Fibroblast of skin of right biceps (primary cell): ENCODE measurements at regions not wholly inside any gene's neighbourhood (a gene's known extent, or its start where the extent isn't known, plus 50 kb on each side); places are given as distances from the start of the nearest gene placed in this dataset.
"Not testable (repeated sequence)": the region's sequence is repeated elsewhere in the genome, so short reads cannot be mapped to it uniquely, and the experiment has no call there.

Experiments used
- DNase-seq: peaks from one replicate; pipeline ENCODE4 v3.0.0-alpha.2; 2013

DNA sequence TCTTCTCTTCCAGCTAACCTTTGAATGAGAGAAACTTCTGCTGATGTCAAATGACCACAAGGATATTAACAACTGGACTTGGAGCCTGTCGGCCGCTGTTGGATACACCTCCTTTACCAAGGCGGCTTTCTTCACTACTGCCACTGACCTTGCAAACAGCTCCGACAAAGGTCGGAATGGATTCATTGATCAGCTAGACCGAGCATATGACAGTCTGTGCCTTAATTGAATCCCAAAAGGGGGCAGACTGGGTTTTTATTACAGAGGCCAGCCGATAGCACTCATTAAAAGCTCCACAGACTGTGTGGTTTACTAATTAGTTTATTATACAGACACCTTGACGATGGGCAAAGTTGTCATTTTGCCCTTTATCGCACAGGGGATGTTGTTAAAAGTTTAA, 394.5 kb downstream of the RERGL start:
- no peak for DNase-seq

- no peak for DNase-seq
Observed at GRCh38 chr12:17691369-17691768, 398.6 kb downstream of the RERGL start.

GRCh38 chr12:17680220-17680619, 409.8 kb downstream of the RERGL start:
- DNase-seq = no peak

DNA sequence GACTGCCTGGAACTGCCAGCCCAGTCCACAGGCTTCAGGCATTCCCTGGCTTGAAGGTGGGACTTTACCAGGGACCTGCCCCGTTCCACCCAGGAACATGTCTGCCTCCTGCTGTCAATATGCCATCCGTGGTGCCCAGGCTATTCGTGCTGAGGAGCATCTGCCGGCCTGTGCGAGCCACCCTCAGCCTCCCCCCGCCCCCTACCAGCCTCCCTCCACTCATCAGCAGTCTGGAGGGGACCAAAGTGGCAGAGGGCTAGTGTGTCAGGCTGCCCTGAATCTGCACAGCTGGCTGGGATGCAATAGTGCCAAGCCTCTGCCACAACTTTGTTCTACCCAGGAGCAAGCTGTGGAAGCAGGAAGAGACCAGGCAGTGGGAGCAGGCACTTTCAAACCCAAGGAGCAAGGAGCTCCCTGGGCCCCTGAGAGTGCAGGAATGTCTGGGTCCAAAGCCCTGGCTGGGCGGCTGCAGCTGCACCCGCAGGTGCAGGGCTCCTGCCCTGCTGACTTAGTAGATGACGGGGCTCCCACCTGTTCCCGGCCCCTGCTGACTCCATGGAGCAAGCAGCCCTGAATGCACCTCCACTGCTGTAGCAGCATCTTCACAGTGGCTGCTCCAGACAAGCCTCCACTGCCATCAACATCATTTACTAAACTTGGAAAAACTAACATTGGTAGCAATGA, 423.2 kb downstream of the RERGL start:
- no peak for DNase-seq

- DNase-seq = no peak
Observed at GRCh38 chr12:17665839-17666238, 424.2 kb downstream of the RERGL start.

DNA sequence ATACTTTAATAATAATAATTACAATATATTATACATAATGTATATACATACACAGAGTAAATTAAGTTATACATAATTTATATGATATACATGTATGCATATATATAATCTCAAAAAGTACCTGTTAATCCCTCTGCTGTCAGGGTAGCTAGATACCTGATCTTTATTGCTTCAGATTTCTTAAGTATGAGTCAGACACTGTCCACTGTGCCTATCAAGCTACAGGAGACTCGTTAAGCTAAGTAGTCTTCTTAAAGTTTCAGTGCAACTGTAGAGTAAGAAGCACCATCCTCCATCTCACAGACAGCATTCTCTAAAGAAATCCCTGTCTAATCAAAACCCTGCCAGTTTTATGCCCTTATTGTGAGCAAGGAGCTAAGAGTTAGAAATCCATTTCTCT, 428.7 kb downstream of the RERGL start:
- DNase-seq = no peak

DNA sequence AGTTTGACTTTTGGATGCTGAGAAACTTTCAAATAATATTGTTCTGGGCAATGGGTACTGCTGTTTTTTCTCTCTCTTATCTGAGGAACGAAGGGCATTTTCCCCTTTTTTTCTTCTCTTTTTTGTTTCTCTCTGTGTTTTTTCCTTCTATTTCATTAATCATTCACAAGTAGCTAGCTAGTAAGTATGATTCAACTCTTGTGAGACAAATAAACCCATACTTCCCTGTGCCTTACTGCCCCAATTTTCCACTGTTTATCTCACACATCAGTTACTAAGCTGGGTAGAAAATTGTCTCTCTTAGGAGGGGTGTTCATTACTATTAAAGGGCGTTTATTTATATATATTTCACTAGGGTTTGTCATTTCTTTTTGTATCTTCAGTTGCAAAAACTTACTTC, 437.6 kb downstream of the RERGL start:
- DNase-seq = no peak

- no peak for DNase-seq
Observed at GRCh38 chr12:17642340-17642650, 447.7 kb downstream of the RERGL start.

GRCh38 chr12:17640615-17641014, 449.4 kb downstream of the RERGL start:
- no peak for DNase-seq

DNA sequence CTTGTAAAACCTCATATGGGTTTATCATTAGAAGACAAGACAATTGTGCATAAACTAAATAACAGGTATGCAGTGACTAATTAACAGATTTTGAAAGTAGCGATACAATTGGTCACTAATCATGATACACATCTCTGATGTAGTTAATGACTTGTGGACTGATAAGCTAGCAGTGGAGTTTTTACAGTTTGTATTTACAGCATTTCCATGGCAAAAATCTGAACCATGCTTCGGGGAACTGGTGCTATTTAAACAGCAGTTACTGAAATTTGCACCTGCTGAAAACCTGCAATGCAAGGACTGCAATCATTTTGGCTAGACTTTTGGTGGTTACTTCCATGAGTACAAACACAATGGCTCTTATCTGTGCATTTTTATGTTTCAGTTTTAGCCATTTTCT, 471.2 kb downstream of the RERGL start:
- DNase-seq = no peak

DNA sequence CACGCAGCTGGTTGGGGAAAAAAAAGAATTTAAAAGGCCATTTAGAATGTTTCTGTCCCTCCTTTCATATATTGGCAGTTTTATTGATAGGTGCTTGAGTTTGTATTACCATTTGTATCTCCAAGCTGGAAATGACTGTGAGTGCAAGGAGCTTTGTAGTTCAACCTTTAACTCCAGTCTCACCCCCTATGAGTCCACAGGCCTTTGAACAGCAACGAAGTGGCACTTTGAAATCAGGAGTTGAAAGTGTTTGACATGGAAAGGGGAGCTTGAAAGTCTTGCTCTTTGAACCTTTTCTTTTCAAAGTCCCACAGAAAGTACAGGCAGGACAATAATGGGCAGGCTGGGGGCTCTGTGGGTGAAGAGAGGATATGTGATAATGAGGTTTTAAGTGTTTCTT, 480.3 kb downstream of the RERGL start:
- no peak for DNase-seq

DNA sequence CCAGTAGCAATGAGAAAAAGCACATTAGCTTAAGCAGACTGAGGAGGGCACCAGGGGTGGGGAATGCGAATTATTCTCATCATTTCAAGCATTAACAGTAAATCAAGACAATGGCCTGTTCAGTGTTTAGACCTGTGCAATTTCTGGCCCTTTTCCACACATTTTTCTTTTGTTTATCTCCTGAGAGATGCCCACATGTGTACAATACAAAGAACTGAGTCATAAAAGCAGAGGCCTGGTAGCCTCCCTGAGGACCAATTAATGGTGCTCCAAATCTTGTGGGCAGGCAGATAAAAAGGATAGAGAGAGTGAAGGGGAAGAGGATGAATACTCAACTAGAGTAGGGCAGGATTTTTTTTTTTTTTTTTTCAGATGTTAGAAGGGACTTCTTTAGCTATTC, 480.8 kb downstream of the RERGL start:
- no peak for DNase-seq

DNA sequence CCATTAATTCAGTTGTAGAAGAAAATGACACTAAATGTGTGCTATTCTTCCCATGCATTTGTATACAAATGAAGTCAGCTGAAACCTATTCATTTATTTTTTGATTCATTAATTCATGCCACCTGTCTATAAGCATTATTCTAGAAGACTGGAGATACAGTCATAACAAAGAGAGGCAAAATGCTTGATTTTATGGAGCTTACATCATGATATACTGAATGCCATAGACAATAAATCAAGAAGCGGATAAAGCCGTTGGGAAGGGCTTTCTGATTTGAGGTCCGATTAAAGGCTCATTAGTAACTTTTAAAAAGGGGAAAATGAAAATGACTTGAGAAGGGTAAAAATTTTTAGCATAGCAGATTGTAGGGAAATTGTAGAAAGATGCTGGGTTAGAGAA, 494.9 kb downstream of the RERGL start:
- DNase-seq = no peak

DNA sequence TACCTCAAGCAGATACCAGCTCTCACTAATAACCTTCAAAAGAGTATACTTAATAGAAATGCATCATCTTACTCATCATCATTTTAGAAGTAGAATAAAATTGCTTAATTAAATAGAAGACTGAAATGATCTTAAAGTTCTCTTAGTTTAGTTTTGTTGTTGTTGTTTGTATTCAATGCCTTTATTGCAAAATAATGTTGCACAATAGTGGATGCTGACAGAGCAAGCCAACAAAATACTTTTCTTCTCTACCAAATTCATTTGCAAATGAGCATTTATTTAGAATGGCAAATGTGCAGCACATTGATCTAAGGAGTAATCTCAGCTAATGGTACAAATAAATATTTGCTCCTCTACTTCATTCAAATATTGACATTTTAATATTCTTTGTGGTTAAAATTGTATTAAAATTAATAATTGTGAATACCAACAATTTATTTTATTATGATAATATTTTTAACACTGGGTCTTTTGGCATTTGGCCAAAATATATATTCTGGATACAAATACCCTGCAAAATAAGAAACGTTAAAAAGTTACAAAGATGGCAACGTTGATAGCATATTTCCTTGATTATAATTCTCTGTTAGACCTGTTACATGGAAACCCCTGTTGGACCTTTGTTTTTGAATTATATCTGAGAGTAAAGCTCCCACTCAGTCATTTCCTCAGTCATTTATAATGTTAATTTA, 496.1 kb downstream of the RERGL start:
- no peak for DNase-seq

DNA sequence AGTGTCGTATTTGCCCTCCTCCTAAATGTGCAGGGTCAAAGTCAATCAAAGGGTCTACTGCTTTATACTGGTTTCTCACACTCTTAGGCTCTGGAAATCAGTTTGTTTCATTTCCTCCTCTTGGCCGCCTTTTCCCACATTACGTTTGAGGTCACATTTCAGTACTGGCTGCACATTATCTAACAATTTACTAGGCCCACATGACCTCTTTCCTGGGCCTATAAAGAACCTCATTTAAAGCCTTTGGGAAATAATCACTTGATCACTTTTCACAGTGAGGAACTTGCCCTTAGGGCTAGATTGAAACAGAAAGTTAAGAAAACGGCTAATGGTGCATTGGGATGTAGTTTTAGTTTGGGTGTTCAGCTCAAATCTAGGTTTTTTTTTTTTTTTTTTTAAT, 497.5 kb downstream of the RERGL start:
- DNase-seq = no peak

DNA sequence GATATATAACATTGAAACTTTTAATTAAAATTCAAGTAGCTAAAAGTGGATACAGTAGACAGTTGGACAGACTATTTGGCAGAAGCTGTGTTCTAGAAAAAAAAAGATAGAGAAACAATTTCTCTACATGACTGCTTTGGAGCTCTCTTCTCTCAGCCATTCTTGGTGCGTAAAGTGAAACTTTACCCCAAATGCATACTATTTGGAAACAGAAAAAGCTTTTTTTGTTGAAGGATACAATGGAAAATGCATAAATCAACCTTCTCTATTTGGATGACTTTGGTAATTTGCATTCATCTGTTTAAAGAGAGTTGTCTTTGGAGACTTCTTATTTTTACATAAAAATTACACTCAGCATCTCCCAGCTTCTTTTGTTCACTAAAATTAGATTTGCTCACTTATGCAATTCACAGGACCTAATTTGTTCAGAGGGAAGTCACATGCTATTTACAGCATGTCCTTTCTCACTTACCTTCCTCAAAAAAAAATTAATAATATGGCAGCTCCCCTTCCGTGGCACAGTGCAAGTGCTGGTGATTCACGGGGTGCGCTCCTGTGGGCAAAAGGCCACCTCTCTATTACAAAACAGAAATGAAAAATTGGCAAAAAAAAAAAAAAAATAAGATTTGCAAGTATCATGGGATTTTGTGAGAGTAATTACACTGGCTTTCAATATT, 498.9 kb downstream of the RERGL start:
- no peak for DNase-seq

- DNase-seq = no peak
Observed at GRCh38 chr12:17588968-17589367, 501.0 kb downstream of the RERGL start.

DNA sequence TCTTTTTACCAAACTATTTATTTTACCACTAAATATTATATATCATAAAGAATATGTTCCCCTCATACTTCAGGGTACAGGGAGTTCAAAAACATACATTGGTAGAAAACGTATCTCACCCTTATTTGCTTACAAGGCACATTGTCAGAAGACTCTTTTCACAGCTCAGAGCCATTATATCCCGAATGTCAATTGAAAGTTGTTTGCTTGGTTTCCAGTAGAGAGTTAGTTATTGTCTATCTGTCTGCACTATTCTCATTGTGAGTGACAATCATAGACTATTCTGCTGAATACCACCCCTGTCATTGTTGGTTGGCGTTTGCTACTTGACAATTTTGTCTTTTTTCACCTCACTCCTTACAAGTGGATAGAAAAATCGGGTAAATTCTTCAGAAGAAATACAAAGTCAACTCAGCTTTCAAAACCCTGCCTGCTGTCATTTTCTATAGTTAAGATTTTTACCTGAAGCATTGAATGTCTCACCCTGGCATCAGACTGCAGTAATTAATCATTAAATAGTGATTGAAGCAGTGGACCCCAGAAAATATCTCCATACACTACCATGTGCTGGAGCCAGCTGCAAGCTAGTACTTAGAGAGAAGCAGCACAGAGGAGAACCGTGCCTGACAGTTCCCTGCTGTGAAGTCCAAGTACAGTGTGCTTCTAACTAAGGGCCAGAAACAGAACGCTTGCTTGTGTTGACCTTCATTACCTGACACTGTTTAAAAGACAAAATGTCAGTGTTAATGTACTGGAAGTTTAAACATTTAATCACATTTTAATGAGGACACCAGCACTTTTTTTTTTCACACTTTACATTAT, 510.6 kb downstream of the RERGL start:
- DNase-seq = no peak

DNA sequence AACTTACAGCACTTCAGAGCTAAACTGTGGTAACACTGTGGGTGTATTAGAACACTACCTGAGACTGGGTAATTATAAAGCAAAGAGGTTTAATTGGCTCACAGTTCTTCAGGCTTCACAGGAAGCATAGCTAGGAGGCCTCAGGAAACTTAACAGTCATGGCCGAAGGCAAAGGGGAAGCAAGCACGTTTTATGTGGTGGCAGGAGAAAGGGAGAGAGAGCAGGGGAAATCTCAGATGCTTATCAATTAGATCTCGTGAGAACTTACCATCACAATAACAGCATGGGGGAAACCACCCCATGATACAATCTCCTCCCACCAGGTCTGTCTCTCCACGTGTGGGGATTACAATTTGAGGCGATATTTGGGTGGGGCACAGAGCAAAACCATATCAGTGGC, 512.6 kb downstream of the RERGL start:
- no peak for DNase-seq

GRCh38 chr12:17572250-17572649, 517.7 kb downstream of the RERGL start:
- no peak for DNase-seq

- no peak for DNase-seq
Observed at GRCh38 chr12:17571047-17571446, 518.9 kb downstream of the RERGL start.

DNA sequence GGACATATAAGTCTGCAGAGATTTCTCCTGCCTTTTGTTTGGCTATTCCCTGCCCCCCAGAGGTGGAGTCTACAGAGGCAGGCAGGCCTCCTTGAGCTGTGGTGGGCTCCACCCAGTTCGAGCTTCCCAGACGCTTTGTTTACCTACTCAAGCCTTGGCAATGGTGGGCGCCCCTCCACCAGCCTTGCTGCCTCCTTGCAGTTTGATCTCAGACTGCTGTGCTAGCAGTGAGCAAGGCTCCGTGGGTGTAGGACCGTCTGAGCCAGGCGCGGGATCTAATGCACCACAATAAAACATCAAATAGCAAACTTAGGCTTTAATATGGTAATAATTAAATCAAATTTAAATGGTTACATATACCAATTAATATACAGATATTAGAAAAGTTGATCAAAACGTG, 525.4 kb downstream of the RERGL start:
- not testable (repeated sequence) for DNase-seq

DNA sequence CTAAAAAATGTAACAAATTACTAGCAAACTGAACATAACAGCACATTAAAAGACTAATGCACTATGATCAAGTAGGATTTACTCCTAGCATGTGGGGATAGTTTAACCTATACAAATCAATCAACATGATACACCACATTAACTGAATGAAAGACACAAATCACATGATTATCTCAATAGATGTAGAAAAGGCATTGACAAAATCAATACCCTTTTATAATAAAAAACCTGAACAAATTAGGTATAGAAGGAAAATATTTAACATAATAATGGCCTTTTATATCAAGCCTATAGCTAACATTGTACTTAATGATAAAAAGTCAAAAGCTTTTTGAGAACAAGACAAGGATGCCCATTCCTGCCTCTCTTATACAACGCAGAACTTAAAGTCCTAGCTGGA, 540.0 kb downstream of the RERGL start:
- no peak for DNase-seq

DNA sequence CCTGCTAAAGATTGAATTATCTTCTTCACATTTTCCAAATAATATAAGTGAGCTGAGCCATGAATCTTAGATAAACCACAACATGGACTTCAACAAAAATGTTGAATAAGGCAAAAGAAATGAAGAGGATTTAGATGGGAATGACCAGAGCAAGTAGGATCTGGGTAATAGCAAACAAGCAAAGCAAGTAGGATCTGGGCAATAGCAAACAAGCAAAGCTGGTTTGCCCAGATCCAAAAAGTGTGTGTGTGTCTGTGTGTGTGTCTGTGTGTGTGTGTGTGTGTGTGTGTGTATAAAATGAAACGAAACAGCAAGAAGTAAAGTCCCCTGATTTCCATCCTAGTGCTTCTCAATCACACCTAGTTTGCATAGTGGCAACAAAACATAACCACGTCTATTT, 549.1 kb downstream of the RERGL start:
- DNase-seq = no peak
